ENCODE measurements at regions not wholly inside any gene's neighbourhood (a gene's known extent, or its start where the extent isn't known, plus 50 kb on each side); places are given as distances from the start of the nearest gene placed in this dataset.

DNA sequence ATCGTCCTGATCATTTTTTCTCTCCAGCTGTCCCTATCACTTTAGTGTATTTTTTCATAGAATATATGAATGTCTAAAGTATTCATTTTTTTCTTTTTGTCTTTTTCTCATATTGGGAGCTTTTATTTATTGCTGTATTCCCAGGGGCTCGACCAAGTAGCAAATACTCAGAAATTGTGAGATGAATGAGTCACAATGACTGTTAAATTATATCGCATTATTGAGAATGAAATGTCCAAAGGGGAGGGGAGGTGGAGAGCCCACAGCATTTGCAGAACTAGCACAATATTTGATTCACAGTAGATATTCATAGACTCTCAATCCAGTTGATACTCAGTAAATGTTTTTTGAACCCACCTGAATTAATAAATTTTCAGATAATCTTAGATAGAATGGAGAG is 543.6 kb upstream of the FAM241A start:
- no peaks in the 10 kb centered on the region for H3K36me3 ChIP-seq (ENCODE audit: insufficient read depth, low read length)
- no peak for TF ChIP-seq POLR2AphosphoS5 (IDR thresholded peaks at IDR 0.05; ENCODE audit: borderline replicate concordance, low read depth, low read length)
- TF ChIP-seq FOXP2 (optimal IDR thresholded peaks at IDR 0.05; ENCODE audit: control extremely low read depth, extremely low read length, insufficient read depth) = no peak
- no peak for TF ChIP-seq EZH2 (IDR thresholded peaks at IDR 0.05)
- H3K27ac ChIP-seq = no peak overlapping the region
- peak overlapping the region; percentile 2 for H3K9ac ChIP-seq (ENCODE audit: insufficient read length)
- no peak for DNase-seq (ENCODE audit: low read depth, low spot score)
- no peaks in the 10 kb centered on the region for H3K9me3 ChIP-seq (ENCODE audit: low read depth, low read length)
- no peak overlapping the region for H3K4me3 ChIP-seq

DNA sequence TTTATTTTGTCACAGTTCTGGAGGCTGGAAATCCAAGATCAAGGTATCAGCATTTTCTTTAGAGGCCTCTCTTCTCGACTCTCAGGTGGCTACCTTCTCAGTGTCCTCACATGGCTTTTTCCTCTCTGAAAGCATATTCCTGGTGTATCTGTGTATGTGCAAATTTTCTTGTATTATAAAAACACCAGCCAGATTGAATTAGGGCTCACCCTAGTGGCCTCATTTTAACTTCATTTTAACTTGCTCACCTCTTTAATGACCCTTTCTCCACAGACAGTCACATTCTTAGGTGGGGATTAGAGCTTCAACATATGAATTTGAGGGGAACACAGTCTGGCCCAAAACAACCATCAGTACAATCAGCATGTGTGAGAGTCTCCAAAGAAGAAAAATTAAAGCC is 542.4 kb upstream of the FAM241A start:
- peak; percentile 6 for DNase-seq (ENCODE audit: low read depth, low spot score)
- no peak for TF ChIP-seq POLR2AphosphoS5 (IDR thresholded peaks at IDR 0.05; ENCODE audit: borderline replicate concordance, low read depth, low read length)
- no peak for TF ChIP-seq FOXP2 (optimal IDR thresholded peaks at IDR 0.05; ENCODE audit: control extremely low read depth, extremely low read length, insufficient read depth)
- no peak for TF ChIP-seq EZH2 (IDR thresholded peaks at IDR 0.05)

GRCh38 chr4:111605111-111605510 is 540.1 kb upstream of the FAM241A start:
- no peak overlapping the region for H3K9ac ChIP-seq (ENCODE audit: insufficient read length)
- no peak for DNase-seq (ENCODE audit: low read depth, low spot score)
- TF ChIP-seq POLR2AphosphoS5 (IDR thresholded peaks at IDR 0.05; ENCODE audit: borderline replicate concordance, low read depth, low read length) = no peak
- TF ChIP-seq EZH2 (IDR thresholded peaks at IDR 0.05) = no peak
- TF ChIP-seq FOXP2 (optimal IDR thresholded peaks at IDR 0.05; ENCODE audit: control extremely low read depth, extremely low read length, insufficient read depth) = no peak
- H3K9me3 ChIP-seq (ENCODE audit: low read depth, low read length) = no peaks in the 10 kb centered on the region
- no peak overlapping the region for H3K4me3 ChIP-seq
- no peaks in the 10 kb centered on the region for H3K36me3 ChIP-seq (ENCODE audit: insufficient read depth, low read length)
- H3K27ac ChIP-seq = peak overlapping the region; percentile 26

More for the DNA sequence above, 542.4 kb upstream of the FAM241A start:
- H3K4me3 ChIP-seq = no peak overlapping the region
- H3K9ac ChIP-seq (ENCODE audit: insufficient read length) = no peak overlapping the region
- no peak overlapping the region for H3K27ac ChIP-seq
- H3K9me3 ChIP-seq (ENCODE audit: low read depth, low read length) = no peaks in the 10 kb centered on the region
- no peaks in the 10 kb centered on the region for H3K36me3 ChIP-seq (ENCODE audit: insufficient read depth, low read length)

GRCh38 chr4:111610681-111611080 is 534.6 kb upstream of the FAM241A start:
- H3K9ac ChIP-seq (ENCODE audit: insufficient read length) = no peak overlapping the region
- no peak overlapping the region for H3K27ac ChIP-seq
- H3K36me3 ChIP-seq (ENCODE audit: insufficient read depth, low read length) = no peaks in the 10 kb centered on the region
- no peak for DNase-seq (ENCODE audit: low read depth, low spot score)
- no peak for TF ChIP-seq FOXP2 (optimal IDR thresholded peaks at IDR 0.05; ENCODE audit: control extremely low read depth, extremely low read length, insufficient read depth)
- no peak for TF ChIP-seq POLR2AphosphoS5 (IDR thresholded peaks at IDR 0.05; ENCODE audit: borderline replicate concordance, low read depth, low read length)
- TF ChIP-seq EZH2 (IDR thresholded peaks at IDR 0.05) = no peak
- H3K4me3 ChIP-seq = no peak overlapping the region
- H3K9me3 ChIP-seq (ENCODE audit: low read depth, low read length) = no peaks in the 10 kb centered on the region

GRCh38 chr4:111618908-111619307 is 526.3 kb upstream of the FAM241A start:
- H3K36me3 ChIP-seq (ENCODE audit: insufficient read depth, low read length) = no peaks in the 10 kb centered on the region
- no peak for DNase-seq (ENCODE audit: low read depth, low spot score)
- no peak overlapping the region for H3K4me3 ChIP-seq
- H3K27ac ChIP-seq = no peak overlapping the region
- H3K9me3 ChIP-seq (ENCODE audit: low read depth, low read length) = no peaks in the 10 kb centered on the region
- no peak overlapping the region for H3K9ac ChIP-seq (ENCODE audit: insufficient read length)
- no peak for TF ChIP-seq POLR2AphosphoS5 (IDR thresholded peaks at IDR 0.05; ENCODE audit: borderline replicate concordance, low read depth, low read length)
- TF ChIP-seq EZH2 (IDR thresholded peaks at IDR 0.05) = no peak
- no peak for TF ChIP-seq FOXP2 (optimal IDR thresholded peaks at IDR 0.05; ENCODE audit: control extremely low read depth, extremely low read length, insufficient read depth)

GRCh38 chr4:111628437-111628836 is 516.8 kb upstream of the FAM241A start:
- TF ChIP-seq POLR2AphosphoS5 (IDR thresholded peaks at IDR 0.05; ENCODE audit: borderline replicate concordance, low read depth, low read length) (peak; percentile 50; the same call in 1 of the 2 replicates), FOXP2 (optimal IDR thresholded peaks at IDR 0.05; ENCODE audit: control extremely low read depth, extremely low read length, insufficient read depth) (no peak)
- no peaks in the 10 kb centered on the region for H3K36me3 ChIP-seq (ENCODE audit: insufficient read depth, low read length)

GRCh38 chr4:111630705-111631104 is 514.5 kb upstream of the FAM241A start:
- Histone ChIP-seq H3K36me3 (ENCODE audit: insufficient read depth, low read length) (no peaks in the 10 kb centered on the region), H3K4me3 (peak overlapping the region; percentile 63), H3K9ac (ENCODE audit: insufficient read length) (peak overlapping the region; percentile 25), H3K9me3 (ENCODE audit: low read depth, low read length) (no peaks in the 10 kb centered on the region), H3K27ac (peak overlapping the region; percentile 94)
- peak; percentile 81 for DNase-seq (ENCODE audit: low read depth, low spot score)
- TF ChIP-seq FOXP2 (optimal IDR thresholded peaks at IDR 0.05; ENCODE audit: control extremely low read depth, extremely low read length, insufficient read depth) (no peak), EZH2 (IDR thresholded peaks at IDR 0.05) (no peak), POLR2AphosphoS5 (IDR thresholded peaks at IDR 0.05; ENCODE audit: borderline replicate concordance, low read depth, low read length) (no peak)

More at GRCh38 chr4:111628437-111628836, 516.8 kb upstream of the FAM241A start:
- peak; percentile 96 for DNase-seq (ENCODE audit: low read depth, low spot score)
- Histone ChIP-seq H3K9me3 (ENCODE audit: low read depth, low read length) (no peaks in the 10 kb centered on the region), H3K27ac (peak overlapping the region; percentile 16; the same call in 1 of the 2 replicates), H3K9ac (ENCODE audit: insufficient read length) (no peak overlapping the region), H3K4me3 (peak overlapping the region; percentile 49)

DNA sequence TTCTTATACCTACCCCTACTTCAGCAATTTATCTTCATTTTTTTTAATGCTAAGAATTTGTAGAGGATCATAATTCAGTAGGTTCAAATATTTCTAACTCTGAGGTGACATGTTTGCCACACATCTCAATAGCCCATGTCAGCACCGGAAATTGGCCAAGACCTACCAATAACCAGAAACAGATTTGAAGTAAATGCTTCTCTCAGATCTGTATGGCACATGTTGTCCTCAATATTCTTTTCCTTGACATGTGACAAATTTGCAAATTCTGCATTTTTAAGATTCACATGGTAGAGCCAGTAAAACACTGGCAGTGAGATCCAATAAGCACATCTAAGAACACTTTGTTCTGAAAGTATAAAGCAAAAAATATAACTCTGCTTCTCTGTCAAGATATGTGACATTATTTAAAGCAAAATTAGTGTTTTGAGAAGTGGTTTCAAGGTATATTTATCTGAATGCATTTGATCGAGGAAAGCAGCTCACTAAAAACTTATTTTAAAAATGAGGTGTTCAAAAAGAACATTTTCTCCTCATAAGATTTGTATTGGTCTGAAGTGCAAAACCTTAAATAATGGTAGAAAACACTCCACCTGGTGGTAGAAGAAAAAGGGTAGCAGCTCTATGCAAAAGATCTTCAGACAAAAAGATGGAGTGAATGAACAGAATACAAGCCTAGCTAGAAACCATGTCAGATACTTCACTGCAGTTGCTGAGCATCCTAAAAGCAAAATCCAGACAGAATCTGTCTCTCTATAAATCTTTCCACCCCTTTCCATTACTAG is 513.8 kb upstream of the FAM241A start:
- peak; percentile 85 for DNase-seq (ENCODE audit: low read depth, low spot score)
- Histone ChIP-seq H3K27ac (peak overlapping the region; percentile 94), H3K4me3 (peak overlapping the region; percentile 63), H3K36me3 (ENCODE audit: insufficient read depth, low read length) (no peaks in the 10 kb centered on the region), H3K9ac (ENCODE audit: insufficient read length) (peak overlapping the region; percentile 45), H3K9me3 (ENCODE audit: low read depth, low read length) (no peaks in the 10 kb centered on the region)
- TF ChIP-seq POLR2AphosphoS5 (IDR thresholded peaks at IDR 0.05; ENCODE audit: borderline replicate concordance, low read depth, low read length) (peak; percentile 76; the same call in 1 of the 2 replicates), EZH2 (IDR thresholded peaks at IDR 0.05) (no peak), FOXP2 (optimal IDR thresholded peaks at IDR 0.05; ENCODE audit: control extremely low read depth, extremely low read length, insufficient read depth) (no peak)

All from SK-N-MC (cell line).